ENCODE measurements at regions not wholly inside any gene's neighbourhood (a gene's known extent, or its start where the extent isn't known, plus 50 kb on each side); places are given as distances from the start of the nearest gene placed in this dataset.
A peak's percentile ranks its signal among the peaks of the same experiment; 100 is the strongest.

- DNase-seq: peak; percentile 84
- Histone ChIP-seq H3K27me3 (ENCODE audit: control insufficient read depth, insufficient read depth, low read length) (peaks cover 2% of the 10 kb centered on the region; the same call in 1 of the 2 replicates), H3K36me3 (replicated peaks; ENCODE audit: control insufficient read depth, insufficient read depth, low read length) (no peaks in the 10 kb centered on the region), H3K4me3 (ENCODE audit: insufficient read depth, low read depth, low read length) (peak overlapping the region; percentile 74)
Measured at GRCh38 chr6:7050872-7051779, 56.6 kb upstream of the RREB1 start.

GRCh38 chr6:7051780-7052442 lies 55.9 kb upstream of the RREB1 start:
- peak; percentile 91 for DNase-seq

GRCh38 chr6:7052443-7053011 lies 55.2 kb upstream of the RREB1 start:
- H3K36me3 ChIP-seq (replicated peaks; ENCODE audit: control insufficient read depth, insufficient read depth, low read length): no peaks in the 10 kb centered on the region
- H3K4me3 ChIP-seq (ENCODE audit: insufficient read depth, low read depth, low read length): peak overlapping the region; percentile 74
- peak; percentile 79 for DNase-seq
- H3K27me3 ChIP-seq (ENCODE audit: control insufficient read depth, insufficient read depth, low read length): peaks cover 2% of the 10 kb centered on the region; the same call in 1 of the 2 replicates

More at GRCh38 chr6:7051780-7052442, 55.9 kb upstream of the RREB1 start:
- H3K4me3 ChIP-seq (ENCODE audit: insufficient read depth, low read depth, low read length): peak overlapping the region; percentile 74
- H3K27me3 ChIP-seq (ENCODE audit: control insufficient read depth, insufficient read depth, low read length): peaks cover 2% of the 10 kb centered on the region; the same call in 1 of the 2 replicates
- H3K36me3 ChIP-seq (replicated peaks; ENCODE audit: control insufficient read depth, insufficient read depth, low read length): no peaks in the 10 kb centered on the region

DNA sequence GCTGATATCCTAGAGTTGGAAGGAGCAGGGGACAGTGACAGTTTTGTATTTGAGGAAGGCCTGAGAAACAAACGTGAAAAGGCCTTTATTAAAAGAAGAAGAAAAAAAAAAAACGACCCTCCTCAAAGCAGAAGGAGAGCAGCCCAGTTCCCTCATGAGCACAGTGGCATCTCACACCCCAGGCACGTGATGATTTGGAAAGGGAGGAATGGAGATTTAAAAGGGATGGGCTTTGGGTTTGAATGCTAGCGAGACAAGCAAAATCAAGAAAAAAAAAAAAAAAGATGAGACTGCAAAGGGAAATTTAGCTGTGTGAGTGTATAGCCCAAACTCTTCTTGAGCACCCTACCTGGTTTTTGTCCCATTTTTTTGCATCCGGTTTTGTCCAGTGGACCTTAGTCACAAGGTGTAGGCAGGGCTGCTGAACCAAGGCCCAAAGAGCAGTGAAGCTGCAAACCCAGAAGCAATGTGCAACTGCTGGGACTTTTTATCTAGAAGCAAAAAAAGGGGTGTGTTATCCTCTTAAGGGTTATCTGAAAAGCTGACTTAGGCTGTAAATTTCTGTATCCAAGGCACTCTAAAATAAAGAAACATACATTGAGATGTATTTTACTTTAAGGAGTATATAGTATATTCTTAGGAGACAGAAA lies 54.5 kb upstream of the RREB1 start:
- no peak overlapping the region; the same call in 1 of the 2 replicates for H3K4me3 ChIP-seq (ENCODE audit: insufficient read depth, low read depth, low read length)
- H3K36me3 ChIP-seq (replicated peaks; ENCODE audit: control insufficient read depth, insufficient read depth, low read length): no peaks in the 10 kb centered on the region
- DNase-seq: no peak
- H3K27me3 ChIP-seq (ENCODE audit: control insufficient read depth, insufficient read depth, low read length): peaks cover 2% of the 10 kb centered on the region; the same call in 1 of the 2 replicates
